SU-DHL-6 (cell line): ENCODE measurements at regions not wholly inside any gene's neighbourhood (a gene's known extent, or its start where the extent isn't known, plus 50 kb on each side); places are given as distances from the start of the nearest gene placed in this dataset.
"Not testable (repeated sequence)": the region's sequence is repeated elsewhere in the genome, so short reads cannot be mapped to it uniquely, and the experiment has no call there.

Experiments
- H2AFZ ChIP-seq: fragments of 200-600 bp; sonication (generic); 2 replicates; pipeline ENCODE4 v1.6.1; 2014; ENCODE audit warnings: low read depth, mild to moderate bottlenecking, moderate library complexity, mixed read lengths, antibody characterized with exemption, low read length; ENCODE audit not compliant: severe bottlenecking
- H3F3A ChIP-seq: fragments of 200-600 bp; shearing (Covaris generic); 2 replicates; pipeline ENCODE4 v1.6.0; 2016; ENCODE audit warnings: antibody characterized with exemption, mild to moderate bottlenecking; ENCODE audit not compliant: insufficient read depth
- H3K27ac ChIP-seq: fragments of 200-600 bp; sonication (generic); 2 replicates; pipeline ENCODE4 v1.5.1; 2016; ENCODE audit warnings: low read depth, mild to moderate bottlenecking, low read length, moderate library complexity, mixed read lengths
- H3K27me3 ChIP-seq: fragments of 200-600 bp; sonication (generic), shearing (Covaris generic); 2 replicates; pipeline ENCODE4 v1.6.0; 2014; ENCODE audit warnings: mild to moderate bottlenecking, low read length
- H3K36me3 ChIP-seq: fragments of 200-600 bp; sonication (generic); 2 replicates; pipeline ENCODE4 v1.6.1; 2014; ENCODE audit warnings: mild to moderate bottlenecking, low read length, mixed read lengths
- H3K4me2 ChIP-seq: fragments of 300-600, 200-600 bp; shearing (Covaris generic), sonication (generic); 2 replicates; pipeline ENCODE4 v1.6.0; 2014; ENCODE audit warnings: low read length, low read depth, mild to moderate bottlenecking; ENCODE audit not compliant: poor library complexity, severe bottlenecking
- H3K4me3 ChIP-seq: fragments of 200-600 bp; sonication (generic); 2 replicates; pipeline ENCODE4 v1.5.1; 2014; ENCODE audit warnings: antibody characterized with exemption, low read length, mild to moderate bottlenecking, mixed read lengths; ENCODE audit not compliant: insufficient read depth, poor library complexity, severe bottlenecking
- H3K79me2 ChIP-seq: fragments of 200-600 bp; sonication (generic); 2 replicates; pipeline ENCODE4 v1.6.1; 2014; ENCODE audit warnings: mild to moderate bottlenecking, low read length, moderate library complexity; ENCODE audit not compliant: insufficient read depth
- H3K9ac ChIP-seq: fragments of 200-600 bp; sonication (generic); 2 replicates; pipeline ENCODE4 v1.7.0; 2014; ENCODE audit warnings: mild to moderate bottlenecking, low read length
- H3K9me2 ChIP-seq: fragments of 200-600 bp; sonication (generic); replicated peaks from 2 replicates; pipeline ENCODE4 v1.6.1; 2014; ENCODE audit warnings: low read length; ENCODE audit not compliant: insufficient read depth
- H3K9me3 ChIP-seq: fragments of 200-600 bp; sonication (generic); 2 replicates; pipeline ENCODE4 v1.6.1; 2014; ENCODE audit warnings: low read length, mixed read lengths; ENCODE audit not compliant: insufficient read depth
- H4K20me1 ChIP-seq: fragments of 200-600 bp; sonication (generic); 2 replicates; pipeline ENCODE4 v1.6.1; 2014; ENCODE audit warnings: low read depth, mild to moderate bottlenecking, antibody characterized with exemption, low read length, moderate library complexity, mixed read lengths
- CTCF ChIP-seq: fragments of 200-600 bp; sonication (generic); IDR thresholded peaks from one replicate; pipeline ENCODE4 v1.5.1; 2017; ENCODE audit warnings: antibody characterized with exemption, mild to moderate bottlenecking, low read length, moderate library complexity; ENCODE audit not compliant: insufficient read depth, poor library complexity, severe bottlenecking
- EZH2phosphoT487 ChIP-seq: fragments of 200-600 bp; sonication (generic), shearing (Covaris generic); conservative IDR thresholded peaks from 2 replicates; pipeline ENCODE4 v1.6.1; 2018; ENCODE audit warnings: mild to moderate bottlenecking, antibody characterized with exemption, low read length, moderate library complexity, mixed read lengths

DNA sequence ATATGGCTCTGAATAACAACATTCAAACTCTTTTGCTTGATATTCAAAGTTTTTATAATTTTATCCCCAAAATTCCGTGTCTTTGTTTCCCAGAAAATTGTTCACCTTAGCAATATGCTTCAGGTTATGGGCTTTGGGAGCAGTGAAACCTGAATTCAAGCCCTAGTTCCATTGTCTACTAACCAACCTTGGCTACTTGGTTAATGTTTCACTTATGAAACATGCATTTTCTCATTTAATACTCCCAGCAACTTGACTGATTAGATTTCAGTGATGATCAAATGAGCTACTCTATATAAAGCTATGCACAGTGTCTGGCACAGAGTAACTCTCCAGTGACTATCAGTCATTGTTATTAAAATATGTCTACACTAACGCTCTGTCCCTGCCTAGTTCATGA, 192.2 kb upstream of the TENT5A start:
- no peak overlapping the region for H2AFZ ChIP-seq
- no peaks in the 10 kb centered on the region for H4K20me1 ChIP-seq
- H3K9me3 ChIP-seq = no peaks in the 10 kb centered on the region
- no peaks in the 10 kb centered on the region for H3K9me2 ChIP-seq
- no peak overlapping the region for H3K4me2 ChIP-seq
- TF ChIP-seq CTCF (no peak), EZH2phosphoT487 (no peak)
- no peaks in the 10 kb centered on the region for H3F3A ChIP-seq
- H3K9ac ChIP-seq = no peak overlapping the region
- H3K27me3 ChIP-seq = no peaks in the 10 kb centered on the region
- no peak overlapping the region for H3K4me3 ChIP-seq
- H3K27ac ChIP-seq = no peak overlapping the region
- no peaks in the 10 kb centered on the region for H3K36me3 ChIP-seq
- no peaks in the 10 kb centered on the region for H3K79me2 ChIP-seq

GRCh38 chr6:81942842-81943241, 190.4 kb upstream of the TENT5A start:
- not testable (repeated sequence) for H3K9ac ChIP-seq, H4K20me1 ChIP-seq, H3K4me3 ChIP-seq, H3F3A ChIP-seq, H3K4me2 ChIP-seq, H3K36me3 ChIP-seq, H3K9me3 ChIP-seq, H3K79me2 ChIP-seq, H3K27me3 ChIP-seq, H3K27ac ChIP-seq, H3K9me2 ChIP-seq, H2AFZ ChIP-seq

DNA sequence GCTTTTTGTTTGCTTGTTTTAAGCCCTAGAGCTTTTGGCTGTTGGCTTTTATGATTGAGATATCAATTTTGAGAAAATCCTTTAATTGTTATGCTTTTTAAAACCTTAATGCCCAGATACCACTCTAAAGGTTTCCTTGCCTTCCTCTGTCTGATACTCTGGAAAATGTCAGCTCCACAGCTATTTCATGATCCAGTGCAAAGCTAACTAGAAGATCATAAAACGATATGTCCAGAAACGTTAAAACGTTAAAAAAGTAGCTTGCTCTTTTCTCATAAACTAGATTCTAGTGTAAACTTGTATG, 189.5 kb upstream of the TENT5A start:
- Histone ChIP-seq H3K9me3 (no peaks in the 10 kb centered on the region), H3K27ac (no peak overlapping the region), H3K27me3 (no peaks in the 10 kb centered on the region), H3K9ac (no peak overlapping the region), H3K4me2 (no peak overlapping the region), H3F3A (no peaks in the 10 kb centered on the region), H2AFZ (no peak overlapping the region), H3K36me3 (no peaks in the 10 kb centered on the region), H3K79me2 (no peaks in the 10 kb centered on the region), H3K9me2 (no peaks in the 10 kb centered on the region; the same call in 1 of the 2 replicates), H3K4me3 (no peak overlapping the region), H4K20me1 (no peaks in the 10 kb centered on the region)
- TF ChIP-seq EZH2phosphoT487 (no peak), CTCF (no peak)

GRCh38 chr6:81940451-81940985, 188.0 kb upstream of the TENT5A start:
- Histone ChIP-seq H3K27ac (no peak overlapping the region), H3K9me3 (no peaks in the 10 kb centered on the region), H3F3A (no peaks in the 10 kb centered on the region), H3K79me2 (no peaks in the 10 kb centered on the region), H3K9me2 (no peaks in the 10 kb centered on the region; the same call in 1 of the 2 replicates), H3K9ac (no peak overlapping the region), H3K4me2 (no peak overlapping the region), H3K27me3 (no peaks in the 10 kb centered on the region), H2AFZ (no peak overlapping the region), H3K36me3 (no peaks in the 10 kb centered on the region), H4K20me1 (no peaks in the 10 kb centered on the region), H3K4me3 (no peak overlapping the region)
- no peak for TF ChIP-seq EZH2phosphoT487
- TF ChIP-seq CTCF = no peak
